ENCODE measurements at regions not wholly inside any gene's neighbourhood (a gene's known extent, or its start where the extent isn't known, plus 50 kb on each side); places are given as distances from the start of the nearest gene placed in this dataset.

GRCh38 chr15:38898236-38898635, 333.6 kb upstream of the RASGRP1 start:
- no peak overlapping the region for H2AFZ ChIP-seq (ENCODE audit: low read length, unreplicated experiment)
- no peak overlapping the region for H3K27ac ChIP-seq (ENCODE audit: low read depth, low read length)
- H3K36me3 ChIP-seq (ENCODE audit: insufficient read depth, low read length): no peaks in the 10 kb centered on the region
- no peaks in the 10 kb centered on the region for H3K27me3 ChIP-seq (ENCODE audit: insufficient read depth, low read length)
- no peaks in the 10 kb centered on the region for H3K79me2 ChIP-seq (ENCODE audit: control insufficient read depth, insufficient read depth, low read length, unreplicated experiment)
- no peak overlapping the region for H3K4me3 ChIP-seq (ENCODE audit: low read depth, low read length)
- peaks cover 47% of the 10 kb centered on the region for H3K4me1 ChIP-seq (ENCODE audit: control insufficient read depth, insufficient read depth, low read length, unreplicated experiment)

GRCh38 chr15:38899300-38899699, 334.7 kb upstream of the RASGRP1 start:
- no peaks in the 10 kb centered on the region for H3K36me3 ChIP-seq (ENCODE audit: insufficient read depth, low read length)
- no peaks in the 10 kb centered on the region for H3K27me3 ChIP-seq (ENCODE audit: insufficient read depth, low read length)
- no peak overlapping the region for H3K27ac ChIP-seq (ENCODE audit: low read depth, low read length)
- H3K4me1 ChIP-seq (ENCODE audit: control insufficient read depth, insufficient read depth, low read length, unreplicated experiment): peaks cover 36% of the 10 kb centered on the region
- H3K79me2 ChIP-seq (ENCODE audit: control insufficient read depth, insufficient read depth, low read length, unreplicated experiment): no peaks in the 10 kb centered on the region
- H2AFZ ChIP-seq (ENCODE audit: low read length, unreplicated experiment): peak overlapping the region; percentile 66
- H3K4me3 ChIP-seq (ENCODE audit: low read depth, low read length): no peak overlapping the region

GRCh38 chr15:38904298-38904697, 339.7 kb upstream of the RASGRP1 start:
- peaks cover 4% of the 10 kb centered on the region for H3K4me1 ChIP-seq (ENCODE audit: control insufficient read depth, insufficient read depth, low read length, unreplicated experiment)
- H2AFZ ChIP-seq (ENCODE audit: low read length, unreplicated experiment): no peak overlapping the region
- H3K27ac ChIP-seq (ENCODE audit: low read depth, low read length): no peak overlapping the region

GRCh38 chr15:38905632-38906031, 341.0 kb upstream of the RASGRP1 start:
- no peaks in the 10 kb centered on the region for H3K79me2 ChIP-seq (ENCODE audit: control insufficient read depth, insufficient read depth, low read length, unreplicated experiment)

More at GRCh38 chr15:38904298-38904697, 339.7 kb upstream of the RASGRP1 start:
- H3K79me2 ChIP-seq (ENCODE audit: control insufficient read depth, insufficient read depth, low read length, unreplicated experiment): no peaks in the 10 kb centered on the region
- no peaks in the 10 kb centered on the region for H3K27me3 ChIP-seq (ENCODE audit: insufficient read depth, low read length)
- no peak overlapping the region for H3K4me3 ChIP-seq (ENCODE audit: low read depth, low read length)
- H3K36me3 ChIP-seq (ENCODE audit: insufficient read depth, low read length): no peaks in the 10 kb centered on the region; the same call in 1 of the 2 replicates

GRCh38 chr15:38920966-38921365, 356.4 kb upstream of the RASGRP1 start:
- no peaks in the 10 kb centered on the region for H3K4me1 ChIP-seq (ENCODE audit: control insufficient read depth, insufficient read depth, low read length, unreplicated experiment)
- no peaks in the 10 kb centered on the region for H3K79me2 ChIP-seq (ENCODE audit: control insufficient read depth, insufficient read depth, low read length, unreplicated experiment)
- no peak overlapping the region for H3K4me3 ChIP-seq (ENCODE audit: low read depth, low read length)
- H3K27ac ChIP-seq (ENCODE audit: low read depth, low read length): no peak overlapping the region
- no peaks in the 10 kb centered on the region for H3K27me3 ChIP-seq (ENCODE audit: insufficient read depth, low read length)
- H2AFZ ChIP-seq (ENCODE audit: low read length, unreplicated experiment): no peak overlapping the region
- H3K36me3 ChIP-seq (ENCODE audit: insufficient read depth, low read length): no peaks in the 10 kb centered on the region

More at GRCh38 chr15:38905632-38906031, 341.0 kb upstream of the RASGRP1 start:
- H3K4me3 ChIP-seq (ENCODE audit: low read depth, low read length): no peak overlapping the region
- no peaks in the 10 kb centered on the region for H3K4me1 ChIP-seq (ENCODE audit: control insufficient read depth, insufficient read depth, low read length, unreplicated experiment)
- no peak overlapping the region for H3K27ac ChIP-seq (ENCODE audit: low read depth, low read length)
- H2AFZ ChIP-seq (ENCODE audit: low read length, unreplicated experiment): no peak overlapping the region
- H3K27me3 ChIP-seq (ENCODE audit: insufficient read depth, low read length): no peaks in the 10 kb centered on the region
- no peaks in the 10 kb centered on the region; the same call in 1 of the 2 replicates for H3K36me3 ChIP-seq (ENCODE audit: insufficient read depth, low read length)

- Histone ChIP-seq H3K27ac (ENCODE audit: low read depth, low read length) (no peak overlapping the region), H3K36me3 (ENCODE audit: insufficient read depth, low read length) (no peaks in the 10 kb centered on the region), H2AFZ (ENCODE audit: low read length, unreplicated experiment) (no peak overlapping the region), H3K27me3 (ENCODE audit: insufficient read depth, low read length) (no peaks in the 10 kb centered on the region), H3K79me2 (ENCODE audit: control insufficient read depth, insufficient read depth, low read length, unreplicated experiment) (no peaks in the 10 kb centered on the region), H3K4me1 (ENCODE audit: control insufficient read depth, insufficient read depth, low read length, unreplicated experiment) (no peaks in the 10 kb centered on the region), H3K4me3 (ENCODE audit: low read depth, low read length) (no peak overlapping the region)
Measured at GRCh38 chr15:38921471-38921870, 356.9 kb upstream of the RASGRP1 start.

- H3K27me3 ChIP-seq (ENCODE audit: insufficient read depth, low read length): no peaks in the 10 kb centered on the region
- no peaks in the 10 kb centered on the region for H3K79me2 ChIP-seq (ENCODE audit: control insufficient read depth, insufficient read depth, low read length, unreplicated experiment)
- H3K27ac ChIP-seq (ENCODE audit: low read depth, low read length): no peak overlapping the region
- no peaks in the 10 kb centered on the region for H3K36me3 ChIP-seq (ENCODE audit: insufficient read depth, low read length)
- peaks cover 17% of the 10 kb centered on the region for H3K4me1 ChIP-seq (ENCODE audit: control insufficient read depth, insufficient read depth, low read length, unreplicated experiment)
- peak overlapping the region; percentile 9 for H2AFZ ChIP-seq (ENCODE audit: low read length, unreplicated experiment)
- no peak overlapping the region for H3K4me3 ChIP-seq (ENCODE audit: low read depth, low read length)
Measured at GRCh38 chr15:38928431-38928830, 363.8 kb upstream of the RASGRP1 start.

GRCh38 chr15:38930851-38931572, 366.4 kb upstream of the RASGRP1 start:
- peak overlapping the region; percentile 43 for H3K27ac ChIP-seq (ENCODE audit: low read depth, low read length)
- no peak overlapping the region for H3K4me3 ChIP-seq (ENCODE audit: low read depth, low read length)
- H3K4me1 ChIP-seq (ENCODE audit: control insufficient read depth, insufficient read depth, low read length, unreplicated experiment): peaks cover 17% of the 10 kb centered on the region
- no peaks in the 10 kb centered on the region for H3K36me3 ChIP-seq (ENCODE audit: insufficient read depth, low read length)
- H2AFZ ChIP-seq (ENCODE audit: low read length, unreplicated experiment): peak overlapping the region; percentile 15
- no peaks in the 10 kb centered on the region for H3K27me3 ChIP-seq (ENCODE audit: insufficient read depth, low read length)
- no peaks in the 10 kb centered on the region for H3K79me2 ChIP-seq (ENCODE audit: control insufficient read depth, insufficient read depth, low read length, unreplicated experiment)

GRCh38 chr15:38941399-38941953, 376.9 kb upstream of the RASGRP1 start:
- no peak overlapping the region for H3K27ac ChIP-seq (ENCODE audit: low read depth, low read length)
- H2AFZ ChIP-seq (ENCODE audit: low read length, unreplicated experiment): no peak overlapping the region

GRCh38 chr15:38944536-38944935, 379.9 kb upstream of the RASGRP1 start:
- no peak overlapping the region for H2AFZ ChIP-seq (ENCODE audit: low read length, unreplicated experiment)
- H3K79me2 ChIP-seq (ENCODE audit: control insufficient read depth, insufficient read depth, low read length, unreplicated experiment): no peaks in the 10 kb centered on the region
- H3K36me3 ChIP-seq (ENCODE audit: insufficient read depth, low read length): no peaks in the 10 kb centered on the region
- H3K27ac ChIP-seq (ENCODE audit: low read depth, low read length): no peak overlapping the region
- no peaks in the 10 kb centered on the region for H3K27me3 ChIP-seq (ENCODE audit: insufficient read depth, low read length)
- no peak overlapping the region for H3K4me3 ChIP-seq (ENCODE audit: low read depth, low read length)
- peaks cover 8% of the 10 kb centered on the region for H3K4me1 ChIP-seq (ENCODE audit: control insufficient read depth, insufficient read depth, low read length, unreplicated experiment)

More at GRCh38 chr15:38941399-38941953, 376.9 kb upstream of the RASGRP1 start:
- peaks cover 8% of the 10 kb centered on the region for H3K4me1 ChIP-seq (ENCODE audit: control insufficient read depth, insufficient read depth, low read length, unreplicated experiment)
- H3K36me3 ChIP-seq (ENCODE audit: insufficient read depth, low read length): no peaks in the 10 kb centered on the region
- H3K4me3 ChIP-seq (ENCODE audit: low read depth, low read length): no peak overlapping the region
- no peaks in the 10 kb centered on the region for H3K27me3 ChIP-seq (ENCODE audit: insufficient read depth, low read length)
- no peaks in the 10 kb centered on the region for H3K79me2 ChIP-seq (ENCODE audit: control insufficient read depth, insufficient read depth, low read length, unreplicated experiment)

All from ACC112 (cell line).